ENCODE measurements at regions not wholly inside any gene's neighbourhood (a gene's known extent, or its start where the extent isn't known, plus 50 kb on each side); places are given as distances from the start of the nearest gene placed in this dataset.
"Not testable (repeated sequence)": the region's sequence is repeated elsewhere in the genome, so short reads cannot be mapped to it uniquely, and the experiment has no call there.

- not testable (repeated sequence) for DNase-seq (ENCODE audit: low spot score)
These were observed 1131.9 kb downstream of the TMEM121 start for GRCh38 chr14:106658066-106658860.

GRCh38 chr14:106661561-106661960 is 1135.2 kb downstream of the TMEM121 start:
- DNase-seq (ENCODE audit: low spot score): not testable (repeated sequence)

GRCh38 chr14:106662936-106663550 is 1136.7 kb downstream of the TMEM121 start:
- DNase-seq (ENCODE audit: low spot score): no peak

GRCh38 chr14:106663805-106664410 is 1137.5 kb downstream of the TMEM121 start:
- not testable (repeated sequence) for DNase-seq (ENCODE audit: low spot score)

GRCh38 chr14:106665814-106666213 is 1139.4 kb downstream of the TMEM121 start:
- DNase-seq (ENCODE audit: low spot score): no peak

- DNase-seq (ENCODE audit: low spot score): no peak
These were observed 1140.0 kb downstream of the TMEM121 start for GRCh38 chr14:106666341-106666740.

GRCh38 chr14:106670011-106670410 is 1143.6 kb downstream of the TMEM121 start:
- DNase-seq (ENCODE audit: low spot score): no peak

- DNase-seq (ENCODE audit: low spot score): not testable (repeated sequence)
These were observed 1147.7 kb downstream of the TMEM121 start for GRCh38 chr14:106674093-106674492.

- not testable (repeated sequence) for DNase-seq (ENCODE audit: low spot score)
These were observed 1148.2 kb downstream of the TMEM121 start for GRCh38 chr14:106674509-106675125.

GRCh38 chr14:106675716-106676115 is 1149.3 kb downstream of the TMEM121 start:
- DNase-seq (ENCODE audit: low spot score): not testable (repeated sequence)

- no peak for DNase-seq (ENCODE audit: low spot score)
These were observed 1153.4 kb downstream of the TMEM121 start for GRCh38 chr14:106679776-106680175.

- no peak for DNase-seq (ENCODE audit: low spot score)
These were observed 1154.8 kb downstream of the TMEM121 start for GRCh38 chr14:106681161-106681560.

GRCh38 chr14:106681568-106681967 is 1155.2 kb downstream of the TMEM121 start:
- DNase-seq (ENCODE audit: low spot score): no peak

GRCh38 chr14:106683631-106684030 is 1157.2 kb downstream of the TMEM121 start:
- no peak for DNase-seq (ENCODE audit: low spot score)

GRCh38 chr14:106686533-106686932 is 1160.2 kb downstream of the TMEM121 start:
- no peak for DNase-seq (ENCODE audit: low spot score)

GRCh38 chr14:106690333-106690891 is 1164.0 kb downstream of the TMEM121 start:
- DNase-seq (ENCODE audit: low spot score): no peak

- DNase-seq (ENCODE audit: low spot score): no peak
These were observed 1165.4 kb downstream of the TMEM121 start for GRCh38 chr14:106691601-106692291.

- DNase-seq (ENCODE audit: low spot score): no peak
These were observed 1168.4 kb downstream of the TMEM121 start for GRCh38 chr14:106694638-106695393.

- not testable (repeated sequence) for DNase-seq (ENCODE audit: low spot score)
These were observed 1172.4 kb downstream of the TMEM121 start for GRCh38 chr14:106698620-106699267.

GRCh38 chr14:106703651-106704050 is 1177.3 kb downstream of the TMEM121 start:
- DNase-seq (ENCODE audit: low spot score): not testable (repeated sequence)

Data from left forelimb (tissue), 1 donor.